Kidney (tissue), 13 donors: ENCODE measurements at regions not wholly inside any gene's neighbourhood (a gene's known extent, or its start where the extent isn't known, plus 50 kb on each side); places are given as distances from the start of the nearest gene placed in this dataset.

ENCODE experiments used
- DNase-seq, 5 donors: peaks; one replicate each; pipeline ENCODE4 v3.0.0-alpha.2; 2013 to 2020
- FAIRE-seq: peaks from 2 replicates; lab custom pipeline; 2012; peaks lifted over from hg19 to GRCh38; lab: Jason Lieb, UNC
- H3K27ac ChIP-seq, 2 donors: one replicate each; pipeline ENCODE4 v1.7.0; 2013; ENCODE audit warnings: low read depth in 2 of 2, low read length in 2 of 2, inconsistent platforms in 1 of 2
- H3K27me3 ChIP-seq: one replicate; pipeline ENCODE4 v1.7.1; 2013; ENCODE audit warnings: low read length, inconsistent platforms; ENCODE audit not compliant: control insufficient read depth, insufficient read depth
- H3K36me3 ChIP-seq, 3 donors: one replicate each; pipeline versions ENCODE4 v1.7.0 to v1.7.1; 2013; ENCODE audit warnings: low read length in 3 of 3, control low read depth in 1 of 3, inconsistent platforms in 1 of 3; ENCODE audit not compliant: insufficient read depth in 3 of 3, control insufficient read depth in 2 of 3
- H3K4me1 ChIP-seq, 3 donors: one replicate each; pipeline versions ENCODE4 v1.7.0 to v1.7.1; 2013; ENCODE audit warnings: low read length in 3 of 3, inconsistent platforms in 1 of 3, low read depth in 1 of 3; ENCODE audit not compliant: control insufficient read depth in 2 of 3, insufficient read depth in 2 of 3
- H3K4me3 ChIP-seq, 3 donors: one replicate each; pipeline versions ENCODE4 v1.7.0 to v1.8.1; 2013; ENCODE audit warnings: low read length in 3 of 3, control low read depth in 1 of 3, inconsistent platforms in 1 of 3
- H3K9ac ChIP-seq, 3 donors: one replicate each; pipeline versions ENCODE4 v1.7.0 to v1.7.1; 2013; ENCODE audit warnings: low read length in 3 of 3, control low read depth in 1 of 3, inconsistent platforms in 1 of 3
- H3K9me3 ChIP-seq, 3 donors: one replicate each; pipeline versions ENCODE4 v1.7.0 to v1.7.1; 2013; ENCODE audit warnings: low read length in 3 of 3, control low read depth in 1 of 3, inconsistent platforms in 1 of 3; ENCODE audit not compliant: control insufficient read depth in 2 of 3, insufficient read depth in 1 of 3
- intact Hi-C: fragments of 100-400 bp; cut with DNase I; formaldehyde crosslinking; loops from one replicate; pipeline ENCODE4 v1.11.1; 2022
- TF ChIP-seq, protein P1 (sequence below): IDR thresholded peaks from 3 replicates; pipeline ENCODE4 v1.5.1; 2012; ENCODE audit warnings: mild to moderate bottlenecking, moderate library complexity, borderline replicate concordance; ENCODE audit not compliant: insufficient read depth; ENCODE audit errors: extremely low read depth
- donor health status: control.
- donor health status: control.
- donor health status: control.
- donor health status: control.
- donor health status: control.
- donor health status: DM: yes; HTN: yes; CAD: no.
- donor health status: Normal renal cell carcinoma (clear cell type).

DNA sequence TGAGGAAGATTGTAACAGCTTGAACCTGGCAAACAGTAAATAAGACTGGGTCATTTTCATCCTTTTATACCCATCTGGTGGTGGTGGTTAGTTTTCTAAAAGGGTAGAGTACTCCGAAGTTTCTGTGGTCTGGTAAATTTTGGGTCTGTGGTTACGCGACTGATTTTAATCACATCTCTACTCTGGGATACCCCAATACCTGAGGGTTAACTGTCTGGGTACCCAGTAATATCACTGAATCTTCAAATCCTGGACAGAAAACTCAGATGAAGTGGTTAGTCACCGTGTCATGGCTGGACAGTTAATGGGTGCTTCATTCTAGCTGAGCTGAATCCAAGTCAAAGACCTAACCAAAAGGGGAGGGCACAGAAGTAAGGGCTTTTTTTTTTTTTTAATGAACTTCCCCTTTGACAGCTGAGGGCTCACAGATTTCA, 474.2 kb downstream of the GADD45G start:
- no peaks in the 10 kb centered on the region for H3K4me1 ChIP-seq
- no peaks in the 10 kb centered on the region for H3K27me3 ChIP-seq
- H3K4me3 ChIP-seq, result no peak overlapping the region
- TF ChIP-seq, protein P1, sequence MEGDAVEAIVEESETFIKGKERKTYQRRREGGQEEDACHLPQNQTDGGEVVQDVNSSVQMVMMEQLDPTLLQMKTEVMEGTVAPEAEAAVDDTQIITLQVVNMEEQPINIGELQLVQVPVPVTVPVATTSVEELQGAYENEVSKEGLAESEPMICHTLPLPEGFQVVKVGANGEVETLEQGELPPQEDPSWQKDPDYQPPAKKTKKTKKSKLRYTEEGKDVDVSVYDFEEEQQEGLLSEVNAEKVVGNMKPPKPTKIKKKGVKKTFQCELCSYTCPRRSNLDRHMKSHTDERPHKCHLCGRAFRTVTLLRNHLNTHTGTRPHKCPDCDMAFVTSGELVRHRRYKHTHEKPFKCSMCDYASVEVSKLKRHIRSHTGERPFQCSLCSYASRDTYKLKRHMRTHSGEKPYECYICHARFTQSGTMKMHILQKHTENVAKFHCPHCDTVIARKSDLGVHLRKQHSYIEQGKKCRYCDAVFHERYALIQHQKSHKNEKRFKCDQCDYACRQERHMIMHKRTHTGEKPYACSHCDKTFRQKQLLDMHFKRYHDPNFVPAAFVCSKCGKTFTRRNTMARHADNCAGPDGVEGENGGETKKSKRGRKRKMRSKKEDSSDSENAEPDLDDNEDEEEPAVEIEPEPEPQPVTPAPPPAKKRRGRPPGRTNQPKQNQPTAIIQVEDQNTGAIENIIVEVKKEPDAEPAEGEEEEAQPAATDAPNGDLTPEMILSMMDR, result no peak
- H3K9ac ChIP-seq, result no peak overlapping the region
- H3K9me3 ChIP-seq, result no peaks in the 10 kb centered on the region
- H3K27ac ChIP-seq, result no peak overlapping the region
- DNase-seq (no peak), FAIRE-seq (no peak)
- no peaks in the 10 kb centered on the region for H3K36me3 ChIP-seq
- intact Hi-C loops, result no loop called here

DNA sequence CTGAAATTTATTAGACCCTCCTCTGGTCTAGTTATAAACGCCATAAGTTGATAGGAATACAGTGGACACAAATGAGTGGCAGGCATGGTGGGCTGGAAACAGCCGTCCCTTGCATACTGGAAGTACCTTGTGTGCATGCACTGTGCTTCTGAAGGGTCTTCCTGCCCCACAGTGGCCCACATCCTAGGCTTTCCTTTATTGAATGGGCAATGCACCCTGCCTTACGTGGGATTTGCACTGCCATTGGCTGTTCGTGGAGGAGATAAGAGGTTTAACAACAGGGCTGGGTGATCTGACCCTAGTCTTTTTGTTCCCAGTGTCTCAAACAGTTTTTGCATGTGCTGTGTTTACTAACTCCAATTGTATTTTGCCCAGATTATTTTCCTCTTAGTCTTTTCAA, 480.8 kb downstream of the GADD45G start:
- Histone ChIP-seq H3K36me3 (no peaks in the 10 kb centered on the region), H3K27ac (no peak overlapping the region), H3K9ac (no peak overlapping the region), H3K4me1 (no peaks in the 10 kb centered on the region), H3K4me3 (no peak overlapping the region), H3K9me3 (no peaks in the 10 kb centered on the region), H3K27me3 (no peaks in the 10 kb centered on the region)
- no peak for DNase-seq
- FAIRE-seq, result no peak
- TF ChIP-seq, protein P1, result no peak
- intact Hi-C loops, result no loop called here

DNA sequence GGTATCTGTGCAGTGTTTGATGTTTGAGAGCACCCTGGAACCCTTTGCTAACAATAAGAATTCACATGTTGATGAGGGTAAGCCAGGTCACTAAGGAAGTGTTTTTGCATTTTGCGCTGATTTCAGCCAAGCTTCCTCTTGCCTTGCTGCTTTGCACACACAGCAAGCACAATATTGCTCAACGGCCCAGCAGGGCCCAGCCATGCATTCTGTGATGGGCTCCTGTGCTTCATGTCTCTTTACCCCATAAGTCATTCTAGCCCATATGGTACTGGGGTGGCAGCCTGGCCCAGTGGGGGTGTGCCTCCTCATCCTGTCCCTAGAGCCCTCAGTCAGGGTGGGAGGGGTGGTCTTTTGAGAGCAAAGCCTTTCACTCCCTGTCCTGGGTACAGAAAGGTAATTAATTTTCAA, 481.3 kb downstream of the GADD45G start:
- no peak overlapping the region for H3K27ac ChIP-seq
- no peak for FAIRE-seq
- intact Hi-C loops, result no loop called here

More for the DNA sequence above, 481.3 kb downstream of the GADD45G start:
- H3K4me3 ChIP-seq, result no peak overlapping the region
- H3K4me1 ChIP-seq, result no peaks in the 10 kb centered on the region
- H3K27me3 ChIP-seq, result no peaks in the 10 kb centered on the region
- no peak overlapping the region for H3K9ac ChIP-seq
- no peaks in the 10 kb centered on the region for H3K9me3 ChIP-seq
- TF ChIP-seq, protein P1, result no peak
- H3K36me3 ChIP-seq, result no peaks in the 10 kb centered on the region
- DNase-seq, result no peak
